LNCaP clone FGC (cell line): ENCODE measurements at regions not wholly inside any gene's neighbourhood (a gene's known extent, or its start where the extent isn't known, plus 50 kb on each side); places are given as distances from the start of the nearest gene placed in this dataset.

Source experiments
- DNase-seq: peaks from one replicate; pipeline ENCODE4 v3.0.0-alpha.2; 2011; ENCODE audit warnings: low read depth
- H3K4me3 ChIP-seq: 2 replicates; pipeline ENCODE4 v1.5.1; 2011; ENCODE audit warnings: mild to moderate bottlenecking, low read depth, low read length, control low read depth
- TF ChIP-seq, protein P1 (sequence below): IDR thresholded peaks from 2 replicates; pipeline ENCODE4 v1.5.1; 2012; ENCODE audit warnings: mild to moderate bottlenecking; ENCODE audit not compliant: control insufficient read depth, insufficient read depth; ENCODE audit errors: extremely low read depth

DNA sequence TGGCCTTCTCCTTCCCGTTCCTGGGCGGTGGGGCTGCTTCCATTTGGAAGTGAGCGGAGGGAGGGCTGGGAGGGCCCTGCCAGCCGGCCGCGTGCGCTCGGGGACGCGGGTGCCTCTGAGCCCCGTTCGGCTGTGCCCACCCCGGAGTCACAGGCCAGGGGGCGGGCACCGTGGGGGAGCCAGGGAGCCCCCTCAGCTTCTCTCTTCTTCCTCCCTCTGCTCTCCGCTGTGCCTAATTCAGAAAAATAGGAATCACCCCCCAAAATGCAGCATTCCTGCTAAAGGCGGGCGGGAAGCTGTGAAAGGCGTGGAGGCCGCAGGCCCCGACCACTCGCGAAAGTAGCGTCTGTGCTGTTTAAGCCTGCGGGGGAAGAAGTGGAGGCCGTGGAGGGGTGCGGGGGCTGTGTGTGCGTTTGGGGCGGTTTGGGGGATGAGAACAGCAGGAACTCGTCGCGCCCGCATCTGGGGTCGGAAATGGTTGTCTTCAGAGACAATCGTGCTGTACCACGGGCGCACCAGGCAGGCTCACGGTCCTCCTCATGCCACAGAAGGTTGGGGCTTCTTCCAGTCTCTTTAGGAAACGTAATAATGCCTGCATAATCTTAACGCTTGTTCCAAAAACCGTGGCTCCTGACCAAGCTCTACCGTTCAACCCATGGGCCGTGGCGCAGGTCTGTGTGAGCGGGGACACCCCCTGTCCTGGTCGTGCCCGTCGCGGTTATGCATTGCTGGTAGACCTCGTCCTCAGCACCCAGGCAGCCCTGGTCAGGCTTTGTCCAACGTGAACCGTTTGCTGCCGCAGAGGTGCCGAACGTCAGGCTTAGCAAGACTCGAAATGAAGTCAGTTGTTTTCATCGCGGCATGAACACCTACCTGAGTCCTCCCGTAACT is 110.4 kb upstream of the SOX1 start:
- no peak for DNase-seq
- TF ChIP-seq, protein P1, sequence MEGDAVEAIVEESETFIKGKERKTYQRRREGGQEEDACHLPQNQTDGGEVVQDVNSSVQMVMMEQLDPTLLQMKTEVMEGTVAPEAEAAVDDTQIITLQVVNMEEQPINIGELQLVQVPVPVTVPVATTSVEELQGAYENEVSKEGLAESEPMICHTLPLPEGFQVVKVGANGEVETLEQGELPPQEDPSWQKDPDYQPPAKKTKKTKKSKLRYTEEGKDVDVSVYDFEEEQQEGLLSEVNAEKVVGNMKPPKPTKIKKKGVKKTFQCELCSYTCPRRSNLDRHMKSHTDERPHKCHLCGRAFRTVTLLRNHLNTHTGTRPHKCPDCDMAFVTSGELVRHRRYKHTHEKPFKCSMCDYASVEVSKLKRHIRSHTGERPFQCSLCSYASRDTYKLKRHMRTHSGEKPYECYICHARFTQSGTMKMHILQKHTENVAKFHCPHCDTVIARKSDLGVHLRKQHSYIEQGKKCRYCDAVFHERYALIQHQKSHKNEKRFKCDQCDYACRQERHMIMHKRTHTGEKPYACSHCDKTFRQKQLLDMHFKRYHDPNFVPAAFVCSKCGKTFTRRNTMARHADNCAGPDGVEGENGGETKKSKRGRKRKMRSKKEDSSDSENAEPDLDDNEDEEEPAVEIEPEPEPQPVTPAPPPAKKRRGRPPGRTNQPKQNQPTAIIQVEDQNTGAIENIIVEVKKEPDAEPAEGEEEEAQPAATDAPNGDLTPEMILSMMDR: no peak
- no peak overlapping the region for H3K4me3 ChIP-seq

DNA sequence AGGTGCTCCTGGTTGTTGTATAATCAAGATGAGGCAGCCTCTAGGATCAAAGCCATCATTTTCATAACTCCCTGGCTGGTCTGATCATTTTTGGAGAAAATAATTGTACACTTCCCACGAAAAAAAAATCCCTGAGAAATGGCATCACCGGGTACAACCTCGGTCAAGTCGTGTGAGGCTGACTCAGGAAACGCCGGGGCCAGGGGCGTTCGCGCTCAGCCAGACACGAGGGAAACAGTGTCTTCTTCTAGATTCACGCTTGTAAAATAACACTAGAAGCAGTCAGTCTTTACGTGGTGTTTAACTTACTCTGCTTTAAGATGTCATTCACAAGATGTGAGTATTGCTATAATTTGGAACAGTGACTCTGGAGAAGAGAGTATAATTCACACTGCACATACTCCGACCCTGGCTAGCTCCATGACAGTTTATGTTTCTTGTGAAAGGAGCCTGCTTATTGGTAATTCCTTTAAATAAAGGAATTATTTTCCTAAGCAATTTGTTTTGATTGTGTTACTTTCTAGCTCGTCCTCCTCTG is 109.0 kb upstream of the SOX1 start:
- no peak overlapping the region for H3K4me3 ChIP-seq
- DNase-seq: no peak
- TF ChIP-seq, protein P1: no peak

GRCh38 chr13:111958612-111959395 is 108.1 kb upstream of the SOX1 start:
- no peak overlapping the region for H3K4me3 ChIP-seq
- TF ChIP-seq, protein P1: no peak
- DNase-seq: no peak

DNA sequence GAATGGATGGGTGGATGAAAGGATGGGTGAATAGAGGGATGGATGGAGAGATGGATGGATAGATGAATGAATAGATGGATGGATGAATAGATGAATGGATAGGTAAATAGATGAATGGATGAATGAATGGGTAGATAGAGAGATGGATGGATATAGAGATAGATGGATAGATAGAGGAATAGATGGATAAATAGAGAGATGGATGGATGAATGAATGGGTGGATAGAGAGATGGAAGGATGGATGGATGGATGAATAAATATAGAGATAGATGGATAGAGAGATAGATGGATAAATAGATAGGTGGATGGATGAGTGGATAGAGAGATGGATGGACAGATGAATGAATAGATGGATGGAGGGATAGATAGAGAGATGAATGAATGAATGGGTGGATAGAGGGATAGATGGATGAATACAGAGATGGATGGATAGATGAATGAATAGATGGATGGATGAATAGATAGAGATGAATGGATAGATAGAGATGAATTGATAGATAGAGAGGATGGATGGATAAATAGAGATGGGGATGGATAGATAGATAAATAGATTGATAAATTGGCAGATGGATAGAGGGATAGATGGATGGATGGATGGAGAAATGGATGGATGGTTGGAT is 106.7 kb upstream of the SOX1 start:
- H3K4me3 ChIP-seq: no peak overlapping the region
- TF ChIP-seq, protein P1: no peak
- DNase-seq: no peak

DNA sequence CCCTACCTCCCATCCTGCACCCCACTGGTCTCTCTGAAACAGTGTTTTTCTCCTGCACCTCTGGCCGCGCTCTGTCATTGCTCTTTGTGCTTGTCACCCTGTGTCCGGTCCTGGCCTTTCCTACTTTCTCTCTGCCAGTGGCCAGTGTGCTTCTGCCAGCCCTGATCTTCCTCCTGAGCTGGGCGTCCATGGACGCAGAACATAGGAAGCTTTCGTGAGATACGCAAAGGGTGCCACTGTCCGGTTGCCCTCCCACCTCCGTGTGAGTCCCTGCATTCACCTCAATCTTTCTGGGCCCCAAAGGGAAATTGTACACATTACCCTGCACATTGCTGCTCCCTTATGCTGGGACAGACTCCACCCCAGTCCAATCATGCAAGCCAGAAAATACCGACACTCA is 105.7 kb upstream of the SOX1 start:
- no peak for DNase-seq
- TF ChIP-seq, protein P1: no peak
- H3K4me3 ChIP-seq: no peak overlapping the region

GRCh38 chr13:111961651-111962192 is 105.2 kb upstream of the SOX1 start:
- TF ChIP-seq, protein P1: no peak
- no peak for DNase-seq

More at GRCh38 chr13:111961651-111962192, 105.2 kb upstream of the SOX1 start:
- no peak overlapping the region for H3K4me3 ChIP-seq
